Left kidney (tissue), 1 donor: ENCODE measurements at regions not wholly inside any gene's neighbourhood (a gene's known extent, or its start where the extent isn't known, plus 50 kb on each side); places are given as distances from the start of the nearest gene placed in this dataset.

Experiments
- DNase-seq: peaks from one replicate; pipeline ENCODE4 v3.0.0-alpha.2; 2013

DNA sequence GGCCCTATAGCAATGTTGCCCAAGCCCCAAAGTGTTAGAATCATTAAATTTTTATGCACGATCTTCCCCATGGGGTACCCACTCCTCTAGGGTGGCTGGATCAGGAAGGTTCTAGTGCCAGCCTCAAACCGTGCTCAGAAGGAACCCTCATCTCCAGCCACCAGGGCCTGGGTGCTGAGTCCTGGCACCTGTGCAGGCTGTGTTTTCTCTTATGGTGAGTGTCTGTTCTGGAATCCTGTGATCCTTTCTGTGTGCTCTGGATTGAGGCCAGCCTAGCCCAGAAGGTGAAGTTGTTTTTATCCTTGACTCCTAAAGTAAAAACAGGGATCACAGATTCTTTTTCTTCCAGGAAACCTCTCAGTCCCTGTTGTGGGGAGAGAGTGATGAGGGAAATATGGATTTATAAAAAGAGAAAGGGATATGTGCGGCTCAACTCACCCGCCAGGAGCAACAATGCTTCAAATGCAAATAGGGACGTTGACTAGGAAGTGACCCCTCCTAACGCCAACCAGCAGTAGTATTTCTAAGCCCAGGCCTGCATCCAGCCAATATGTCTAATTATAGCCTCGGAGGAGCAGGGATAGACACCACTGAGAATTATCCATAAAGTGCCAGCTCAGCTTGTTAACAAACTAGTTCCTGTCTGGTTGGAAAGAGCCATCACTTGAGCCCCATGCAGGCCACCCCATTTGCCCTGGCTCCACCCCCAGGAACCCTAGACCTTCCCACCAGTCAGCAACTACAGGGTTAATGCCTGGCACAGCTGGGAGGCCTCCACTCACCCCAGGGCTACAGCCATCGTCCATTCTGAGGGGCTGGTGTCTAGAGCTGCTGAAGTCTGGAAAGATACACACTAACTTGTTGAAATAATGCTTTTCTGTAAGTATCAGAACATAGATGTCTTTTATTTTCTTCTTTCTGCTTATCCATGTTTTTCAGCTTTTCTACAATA lies 513.5 kb upstream of the PROK2 start:
- no peak for DNase-seq

DNA sequence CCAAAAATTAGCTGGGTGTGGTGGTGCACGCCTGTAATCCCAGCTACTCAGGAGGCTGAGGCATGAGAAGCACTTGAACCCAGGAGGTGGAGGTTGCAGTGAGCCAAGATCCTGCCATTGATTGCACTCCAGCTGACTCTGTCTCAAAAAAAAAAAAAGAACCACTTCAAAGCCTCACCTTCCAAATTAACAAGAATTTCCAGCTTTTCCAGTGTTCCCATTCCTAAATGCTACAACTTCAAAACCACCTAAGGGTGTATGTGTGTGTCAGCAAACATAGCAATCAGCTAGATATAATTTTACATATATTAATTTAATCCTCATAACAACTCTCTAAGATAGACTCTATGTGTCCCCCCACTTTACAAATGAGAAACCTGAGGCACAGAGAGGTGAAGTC lies 512.5 kb upstream of the PROK2 start:
- DNase-seq: no peak

DNA sequence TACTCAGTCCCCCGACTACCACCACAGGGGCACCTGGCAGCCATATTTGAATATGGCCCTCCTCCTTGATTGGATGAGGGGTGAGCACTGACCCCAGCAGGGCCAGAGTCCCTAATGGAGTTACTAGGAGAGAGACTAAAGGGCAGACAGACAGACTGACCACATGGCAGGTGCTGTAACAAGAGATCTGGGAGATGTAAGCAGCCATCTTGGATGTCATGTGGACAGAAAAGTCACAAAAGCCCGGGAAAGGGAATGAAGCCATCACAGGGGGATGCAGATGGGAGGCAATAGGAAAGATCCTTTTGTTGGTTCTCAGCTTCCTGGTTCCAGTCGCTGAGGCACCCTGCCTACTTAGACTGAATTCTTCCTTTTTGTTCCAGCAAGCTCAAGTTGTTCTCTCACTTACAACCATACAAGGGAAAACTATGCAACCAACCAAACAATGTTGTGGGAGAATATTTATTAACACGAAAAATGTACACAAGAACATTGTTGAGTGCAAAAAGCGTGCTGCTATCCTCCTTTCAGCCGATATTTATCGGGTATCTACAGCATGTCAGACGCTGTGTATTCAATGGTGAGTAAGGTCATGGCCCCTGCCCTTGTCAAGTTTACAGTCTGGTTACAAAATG lies 511.6 kb upstream of the PROK2 start:
- no peak for DNase-seq

DNA sequence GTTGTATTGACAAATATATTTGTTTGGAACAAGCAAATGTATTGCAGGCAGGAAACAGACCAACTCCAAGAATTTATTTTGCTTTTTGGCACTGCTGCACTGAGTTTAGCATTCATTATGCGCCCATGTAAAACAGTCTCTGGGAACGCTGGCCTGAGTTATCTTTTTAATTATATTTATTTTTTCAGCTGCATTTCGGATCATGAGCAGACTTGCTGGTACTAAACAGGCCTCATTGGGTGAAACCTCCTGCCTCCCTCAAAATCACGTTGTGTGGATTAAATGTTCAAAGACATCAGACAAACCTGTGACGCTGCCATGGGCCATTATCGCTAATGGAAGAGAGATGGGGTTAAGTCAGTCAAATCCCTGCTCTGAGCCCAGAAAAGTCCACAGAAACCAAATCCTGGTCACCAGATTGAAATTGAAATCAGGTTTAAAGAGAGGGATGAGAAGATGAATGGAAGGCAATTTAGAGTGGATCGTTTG lies 511.1 kb upstream of the PROK2 start:
- no peak for DNase-seq

DNA sequence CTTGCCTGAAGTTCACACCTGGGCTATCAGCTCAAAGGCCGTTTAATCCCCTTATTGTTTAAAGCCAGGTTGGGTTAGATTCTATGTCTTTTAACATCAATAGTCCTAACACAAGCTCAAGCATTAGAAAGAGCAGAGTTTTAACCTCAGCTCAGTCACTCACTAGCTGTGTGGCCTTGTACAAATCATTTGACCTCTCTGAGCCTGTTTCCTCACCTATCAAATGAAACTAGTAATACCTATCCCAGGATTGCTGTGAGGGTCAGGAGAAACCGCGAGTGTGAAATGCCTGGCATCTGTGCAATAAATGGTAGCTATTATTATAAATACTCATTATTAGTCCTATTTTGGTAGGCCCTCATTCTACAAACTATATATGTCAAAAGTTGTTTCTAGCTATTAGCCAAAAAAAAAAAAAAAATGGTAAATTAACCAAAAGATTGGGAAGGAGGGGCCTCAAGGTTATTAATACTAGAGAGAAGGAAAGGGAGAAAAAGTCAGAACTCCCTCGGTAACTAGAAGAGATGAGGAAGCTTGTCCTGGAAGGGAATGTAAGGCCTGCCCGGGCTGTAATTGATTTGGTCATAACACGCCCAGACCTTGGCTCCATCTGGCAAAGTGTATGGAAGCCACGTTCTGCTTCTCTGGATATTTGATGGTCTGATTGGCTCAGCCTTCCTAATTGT lies 510.5 kb upstream of the PROK2 start:
- no peak for DNase-seq

DNA sequence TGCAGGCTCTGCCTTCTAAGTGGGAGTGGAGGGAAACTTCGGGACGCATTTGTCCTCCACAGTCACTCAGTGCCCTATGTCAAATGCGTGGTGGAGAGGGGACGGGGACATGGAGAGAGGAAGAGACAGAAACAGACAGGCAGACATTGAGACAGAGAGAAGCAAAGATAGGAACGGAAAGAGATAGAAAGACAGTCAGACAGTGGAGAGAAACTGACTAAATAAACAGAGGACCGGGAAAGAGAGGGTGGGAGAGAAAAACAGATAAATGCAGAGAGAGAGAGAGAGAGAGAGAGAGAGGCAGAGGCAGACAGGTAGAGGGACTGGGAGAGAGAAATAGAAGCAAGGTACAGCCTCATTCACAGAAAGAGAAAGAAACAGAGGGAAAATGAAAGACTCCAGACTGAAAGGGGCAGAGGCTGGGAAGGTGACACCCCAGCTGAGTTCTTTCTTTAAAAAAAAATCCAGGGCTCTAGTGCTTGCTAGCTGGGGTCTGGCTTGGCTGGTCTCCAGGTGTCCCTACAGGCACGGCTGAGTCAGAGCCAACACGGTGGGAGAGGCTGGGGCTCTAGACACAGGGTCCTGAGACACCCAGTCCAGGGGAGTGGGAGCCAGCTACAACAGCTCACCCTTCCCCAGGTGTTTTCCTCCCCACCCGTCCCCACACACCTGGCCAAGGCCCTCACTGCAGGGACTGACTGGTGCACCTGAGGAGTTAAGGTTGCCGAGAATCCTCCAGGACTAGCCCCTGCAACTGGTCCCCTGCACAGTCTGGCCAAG lies 506.1 kb upstream of the PROK2 start:
- DNase-seq: no peak

DNA sequence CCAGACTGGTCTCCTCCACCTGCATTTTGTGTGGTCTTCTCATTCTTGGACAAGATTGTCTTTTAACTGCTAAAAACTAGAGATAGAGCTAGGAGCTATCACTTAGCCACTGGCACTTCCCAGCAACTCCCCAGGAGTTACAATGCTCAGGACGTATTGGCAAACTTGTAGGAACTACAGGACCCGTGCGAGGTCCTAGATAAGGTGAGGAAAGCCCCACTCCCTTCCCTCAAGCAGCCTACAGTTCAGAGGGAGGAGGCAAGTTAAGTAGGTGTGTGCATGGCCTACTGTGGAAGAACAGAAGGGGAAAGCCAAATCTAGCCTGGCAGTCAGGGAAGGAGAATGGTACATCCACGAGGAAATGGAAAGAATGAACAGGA lies 504.7 kb upstream of the PROK2 start:
- DNase-seq: no peak

DNA sequence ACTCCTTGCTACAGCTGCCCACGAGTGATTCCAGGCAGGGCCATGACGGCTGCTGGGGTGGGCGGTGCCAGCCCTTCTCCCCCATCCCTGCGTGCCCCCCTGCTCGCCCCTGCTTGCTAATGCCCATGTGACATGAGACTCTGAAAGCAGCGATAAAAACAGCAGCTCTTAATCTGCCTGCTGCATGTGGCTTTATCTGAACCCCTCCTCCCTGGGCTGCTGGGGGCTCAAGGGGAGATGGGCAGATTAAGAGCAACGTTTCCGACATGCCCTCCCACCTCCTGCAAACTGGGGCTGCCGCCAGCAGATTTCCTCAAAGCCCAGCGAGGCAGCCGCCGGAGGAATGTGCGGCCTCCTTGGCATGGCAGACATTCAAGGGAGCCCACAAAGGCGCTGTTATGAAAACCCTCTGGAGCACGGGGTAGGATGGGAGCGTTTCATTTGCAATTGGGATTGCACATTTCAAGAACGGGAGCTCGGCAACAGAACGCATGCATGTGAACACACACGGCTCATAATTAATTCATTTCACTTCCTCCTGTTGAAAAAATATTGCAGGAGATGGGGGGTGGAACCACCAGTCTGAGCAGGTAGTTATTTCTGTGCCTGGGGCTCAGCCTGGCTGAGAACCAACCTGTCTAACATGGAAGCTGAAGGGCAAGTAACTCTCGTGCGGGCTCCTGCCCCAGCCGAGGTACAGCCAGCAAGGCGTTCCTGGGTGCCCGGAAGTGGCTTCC lies 504.2 kb upstream of the PROK2 start:
- peak; percentile 53 for DNase-seq

DNA sequence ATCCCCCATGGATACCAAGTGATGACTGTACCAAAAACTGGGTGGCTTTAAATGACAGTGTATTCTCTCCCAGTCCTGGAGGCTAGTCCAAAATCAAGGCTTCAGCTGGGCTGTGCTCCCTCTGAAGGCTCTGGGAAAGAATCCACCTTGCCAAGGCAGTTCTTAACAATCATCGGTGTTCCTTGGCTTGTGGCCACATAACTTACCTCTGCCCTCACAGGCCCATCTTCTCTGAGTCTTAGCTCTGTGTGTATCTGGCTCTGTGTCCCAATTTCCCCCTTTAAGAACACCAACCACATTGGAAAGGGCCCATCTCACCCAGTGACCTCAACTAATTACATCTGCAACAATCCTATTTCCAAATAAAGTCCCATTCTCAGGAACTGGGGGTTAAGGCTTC lies 503.0 kb upstream of the PROK2 start:
- no peak for DNase-seq

DNA sequence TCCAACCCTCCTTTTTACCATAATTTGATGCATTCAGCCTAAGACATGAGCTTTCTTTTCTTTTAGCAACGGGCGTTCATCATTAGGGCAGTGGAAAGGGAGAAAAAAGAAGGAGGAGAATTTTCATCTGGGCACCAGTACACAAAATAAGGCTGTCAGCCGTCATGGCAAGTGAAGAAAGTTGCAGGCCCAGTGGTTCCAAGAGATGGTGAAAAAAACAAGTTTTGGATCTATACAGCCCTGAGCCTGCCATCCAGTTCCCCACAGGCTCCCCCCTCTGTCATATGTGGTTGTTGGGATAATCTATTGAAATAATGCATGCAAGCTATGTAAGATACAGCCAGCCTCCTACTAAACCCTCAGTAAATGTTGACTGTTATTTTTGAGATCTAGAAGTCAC lies 500.6 kb upstream of the PROK2 start:
- DNase-seq: no peak

DNA sequence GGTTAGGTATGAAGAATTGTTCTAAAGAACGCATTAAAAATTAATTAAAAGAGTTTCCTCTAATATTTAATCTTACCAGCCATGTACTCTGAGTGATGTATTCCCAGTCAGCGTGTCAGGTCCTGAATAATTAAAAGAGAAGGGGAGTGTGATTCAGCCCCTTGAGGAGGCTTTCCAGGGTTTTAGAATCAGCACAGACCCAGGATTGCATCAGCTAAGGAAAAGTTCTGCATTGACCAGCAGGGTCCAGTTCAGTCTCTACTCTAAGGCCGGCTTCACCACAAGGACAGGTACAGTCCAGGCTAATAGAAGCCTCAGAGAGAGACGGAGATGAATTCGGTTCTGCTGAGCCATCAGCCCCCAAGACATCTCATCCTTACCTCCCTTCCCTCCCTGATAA lies 499.5 kb upstream of the PROK2 start:
- no peak for DNase-seq

DNA sequence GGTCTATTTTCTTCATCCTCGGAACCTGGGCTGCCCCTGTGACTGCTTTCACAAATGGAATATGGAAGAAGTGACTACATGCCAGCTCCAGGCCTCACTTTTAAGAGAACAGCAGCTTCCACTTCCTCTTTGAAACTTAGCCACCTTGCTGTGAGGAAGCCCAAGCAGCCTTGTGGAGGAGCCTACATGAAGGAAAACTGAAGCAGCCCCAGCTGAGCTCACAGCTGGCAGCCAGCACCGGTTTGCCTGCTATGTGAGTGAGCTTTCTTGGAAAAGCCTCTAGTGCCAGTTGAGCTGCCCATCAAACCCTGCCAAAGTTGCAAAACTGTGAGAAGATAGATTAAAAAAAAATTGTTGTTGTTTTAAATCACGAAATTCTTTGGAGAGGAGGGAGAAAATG lies 498.0 kb upstream of the PROK2 start:
- no peak for DNase-seq

DNA sequence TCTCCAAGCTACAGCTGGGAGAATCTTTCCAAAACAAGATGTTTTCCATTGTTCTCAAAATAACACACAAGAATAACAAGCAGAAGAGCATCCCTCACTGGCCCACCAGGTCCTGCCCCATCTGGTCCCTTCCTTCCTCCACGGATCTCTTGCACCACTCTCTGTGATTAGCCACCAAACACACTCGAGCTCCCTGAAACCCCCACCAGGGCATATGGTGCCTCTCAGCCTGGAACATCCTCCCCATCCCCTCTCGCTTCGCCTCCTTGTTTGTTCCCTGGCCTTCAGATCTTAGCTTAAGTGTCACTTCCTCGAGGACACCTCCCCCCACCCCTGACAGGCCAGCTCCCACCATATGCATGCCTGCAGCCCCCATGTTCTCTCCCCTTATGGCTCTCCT lies 496.6 kb upstream of the PROK2 start:
- no peak for DNase-seq

DNA sequence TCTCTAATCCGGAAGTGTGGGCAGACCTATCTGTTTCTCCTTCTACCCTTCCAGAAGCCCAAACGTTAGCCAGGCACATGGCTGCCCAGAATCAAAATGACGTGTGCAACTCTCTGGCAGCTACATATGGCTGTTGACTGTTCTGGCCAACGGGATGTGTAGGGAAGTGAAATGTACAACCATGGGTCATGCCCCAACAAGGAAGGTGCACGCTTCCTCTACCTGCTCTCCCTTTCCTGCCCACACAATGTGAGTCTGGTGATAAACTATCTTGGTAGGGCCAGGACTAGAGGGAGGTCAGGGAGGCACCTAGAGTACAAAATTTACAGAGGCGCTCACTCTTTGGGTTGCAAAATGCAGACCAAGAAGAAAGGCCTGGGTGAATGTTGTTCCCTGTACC lies 495.9 kb upstream of the PROK2 start:
- DNase-seq: no peak

DNA sequence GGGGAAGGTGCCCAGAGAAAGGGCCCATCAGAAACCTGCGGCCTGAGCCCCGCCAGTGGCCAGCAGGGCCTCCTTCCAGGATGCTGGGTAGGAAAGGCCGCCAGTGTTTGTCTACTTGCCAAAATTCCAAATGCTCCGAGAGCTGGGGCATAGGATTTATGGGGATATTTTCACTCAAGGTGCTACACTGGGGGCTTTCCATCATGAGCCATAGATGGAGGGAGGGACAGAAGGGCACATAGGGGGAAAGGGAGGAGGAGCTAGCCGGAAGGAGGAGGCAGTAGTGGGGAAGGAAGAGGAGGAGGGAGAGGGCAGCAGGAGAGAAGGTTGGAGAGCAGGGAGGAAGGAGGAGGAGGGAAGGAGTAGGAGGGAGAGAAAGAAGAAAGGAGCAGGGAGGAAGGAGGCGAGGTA lies 494.7 kb upstream of the PROK2 start:
- no peak for DNase-seq

DNA sequence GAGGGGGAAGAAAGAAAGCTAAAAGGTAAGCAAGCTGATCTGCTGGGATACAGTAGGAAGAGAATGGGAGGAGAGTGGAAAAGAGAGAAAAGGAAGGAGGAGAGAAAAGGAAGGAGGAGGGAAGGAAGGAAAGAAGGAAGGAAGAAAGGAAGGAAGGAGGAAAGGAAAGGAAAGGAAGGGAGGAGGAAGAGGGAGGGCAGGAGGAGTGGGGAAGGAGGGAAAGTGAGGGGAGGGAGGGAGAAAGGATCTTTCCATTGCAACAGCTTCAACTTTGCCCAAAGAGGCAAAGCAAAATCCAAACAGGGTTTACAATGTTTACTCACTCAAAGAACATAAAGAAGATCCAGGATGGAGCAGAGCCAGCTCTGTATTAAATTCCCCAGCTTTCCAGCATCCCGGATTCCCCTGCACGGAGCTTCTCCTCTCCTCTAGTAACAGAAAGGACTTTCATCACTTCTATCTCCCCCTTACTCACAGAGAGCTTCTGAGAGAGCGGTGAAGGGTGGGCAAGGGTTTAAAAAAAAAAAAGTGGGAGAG lies 494.2 kb upstream of the PROK2 start:
- DNase-seq: no peak

DNA sequence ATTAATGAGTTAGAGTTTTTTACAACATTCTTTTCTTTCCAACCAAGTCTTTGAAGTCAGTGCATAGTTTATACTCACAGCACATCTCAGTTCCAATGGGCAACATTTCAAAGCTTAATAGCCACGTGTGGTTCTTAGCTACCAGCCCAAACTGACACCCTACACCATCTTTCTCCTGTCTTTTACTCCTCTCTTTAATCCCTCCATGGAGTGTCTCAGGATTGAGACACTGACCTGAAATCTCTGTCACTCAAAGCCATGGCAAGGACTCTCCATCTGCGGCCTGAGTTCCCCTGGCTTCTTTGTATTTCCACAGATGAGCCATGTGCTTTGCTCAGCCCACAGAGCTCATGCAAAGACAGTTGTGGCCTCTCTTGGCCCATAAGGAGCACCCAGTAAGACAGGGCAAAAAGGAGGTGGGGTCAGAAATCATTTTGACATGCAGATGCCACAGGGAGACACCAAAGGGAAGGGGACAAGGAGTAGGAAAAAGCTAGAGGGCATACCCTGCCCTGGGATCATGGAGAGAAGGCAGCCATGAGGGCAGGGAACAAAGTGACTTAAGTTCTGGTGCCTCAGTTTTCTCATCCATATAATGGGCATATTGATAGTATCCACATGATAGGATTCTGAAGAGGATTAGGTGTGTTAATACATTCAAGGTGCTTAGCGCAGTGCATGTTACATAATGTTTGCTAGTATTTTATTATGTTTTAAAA lies 493.6 kb upstream of the PROK2 start:
- no peak for DNase-seq

DNA sequence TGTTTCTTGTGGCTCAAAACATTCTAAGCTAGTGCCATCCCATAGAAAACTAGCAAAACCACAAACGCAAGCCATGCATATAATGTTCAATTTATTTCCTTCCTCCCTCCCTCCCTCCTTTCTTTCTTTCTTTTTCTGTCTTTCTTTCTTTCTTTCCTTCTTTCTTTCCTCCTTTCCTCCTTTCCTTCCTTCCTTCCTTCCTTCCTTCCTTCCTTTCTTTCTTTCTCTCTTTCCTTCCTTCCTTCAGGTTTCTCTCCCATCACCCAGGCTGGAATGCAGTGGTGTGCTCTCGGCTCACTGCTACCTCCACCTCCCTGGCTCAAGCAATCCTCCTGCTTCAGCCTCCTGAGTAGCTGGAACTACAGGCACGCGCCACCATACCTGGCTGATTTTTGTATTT lies 492.8 kb upstream of the PROK2 start:
- no peak for DNase-seq

DNA sequence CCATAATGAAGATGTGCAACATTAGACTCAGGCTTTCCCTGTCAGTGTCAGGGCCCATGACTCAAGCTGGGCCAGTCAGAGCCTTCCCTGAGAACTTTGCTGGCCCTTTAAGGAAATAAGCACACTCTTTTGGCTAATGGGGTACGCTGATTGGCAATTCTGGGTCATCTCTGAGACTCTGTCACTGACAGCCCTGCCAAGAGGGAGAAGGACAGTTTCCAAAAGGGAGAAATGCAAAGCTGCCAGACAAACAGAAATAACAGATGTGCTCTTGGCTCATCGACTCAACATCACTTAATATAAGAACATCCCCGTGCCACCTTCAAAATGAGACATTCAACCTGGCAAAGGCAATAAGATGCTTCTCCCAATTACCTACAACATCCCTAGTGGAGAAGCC lies 491.9 kb upstream of the PROK2 start:
- DNase-seq: no peak

DNA sequence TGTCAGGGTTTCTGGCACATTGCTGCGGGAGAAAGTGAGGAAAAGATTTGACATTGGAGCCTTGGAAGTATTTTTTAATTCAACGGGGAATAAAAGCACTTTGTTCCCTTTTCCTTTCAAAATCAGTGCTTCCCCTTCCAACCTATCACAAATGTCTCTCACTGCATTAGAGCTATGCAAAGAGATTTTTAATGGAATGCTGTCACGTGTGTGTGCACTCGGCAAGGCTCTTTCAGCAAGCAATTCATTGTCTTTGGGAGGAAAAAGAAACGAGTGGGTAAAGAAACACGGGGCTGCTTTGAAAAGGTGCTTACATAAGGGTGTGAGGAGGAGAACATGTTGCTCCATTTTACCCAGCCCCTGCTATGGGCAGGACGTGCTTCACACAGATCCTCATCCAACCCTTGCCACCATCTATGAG lies 490.4 kb upstream of the PROK2 start:
- no peak for DNase-seq
